Activated CD4-positive, alpha-beta memory T cell treated with anti-CD3 and anti-CD28 coated beads for 36 hours (primary cell): ENCODE measurements at regions not wholly inside any gene's neighbourhood (a gene's known extent, or its start where the extent isn't known, plus 50 kb on each side); places are given as distances from the start of the nearest gene placed in this dataset.
"Not testable (repeated sequence)": the region's sequence is repeated elsewhere in the genome, so short reads cannot be mapped to it uniquely, and the experiment has no call there.

ENCODE experiments used
- CTCF ChIA-PET: fragments of 350-600 bp; sonication (Branson Sonifier 250); formaldehyde crosslinking; loops from one replicate; lab custom pipeline; 2021; ENCODE audit warnings: antibody characterized with exemption, inconsistent platforms; lab: Charles Lee
- POLR2A ChIA-PET: fragments of 350-600 bp; sonication (Branson Sonifier 250); formaldehyde crosslinking; loops from one replicate; lab custom pipeline; 2021; ENCODE audit warnings: antibody characterized with exemption; lab: Charles Lee
- DNase-seq: peaks from one replicate; pipeline ENCODE4 v3.0.0-alpha.2; 2020
- H3K27ac Mint-ChIP-seq: one replicate; pipeline ENCODE4 v1.8.0; 2021; ENCODE audit warnings: mixed read lengths
- H3K27me3 Mint-ChIP-seq: one replicate; pipeline ENCODE4 v1.8.0; 2021; ENCODE audit warnings: mixed read lengths
- H3K36me3 Mint-ChIP-seq: one replicate; pipeline ENCODE4 v1.8.0; 2021; ENCODE audit warnings: mixed read lengths
- H3K4me1 Mint-ChIP-seq: one replicate; pipeline ENCODE4 v1.8.0; 2021; ENCODE audit warnings: low read depth, mixed read lengths
- H3K4me3 Mint-ChIP-seq: one replicate; pipeline ENCODE4 v1.8.0; 2021; ENCODE audit warnings: mild to moderate bottlenecking, mixed read lengths
- H3K9me3 Mint-ChIP-seq: one replicate; pipeline ENCODE4 v1.8.0; 2021; ENCODE audit warnings: mixed read lengths
- intact Hi-C: fragments of 100-400 bp; cut with micrococcal nuclease; formaldehyde crosslinking; loops from one replicate; pipeline ENCODE4 v1.15.1; 2023

GRCh38 chr10:46645110-46645509, 66.2 kb downstream of the SYT15 start:
- H3K4me3 Mint-ChIP-seq, DNase-seq, H3K27me3 Mint-ChIP-seq, H3K36me3 Mint-ChIP-seq, H3K27ac Mint-ChIP-seq, CTCF ChIA-PET, H3K4me1 Mint-ChIP-seq, intact Hi-C loops, H3K9me3 Mint-ChIP-seq, POLR2A ChIA-PET: not testable (repeated sequence)

- intact Hi-C loops, H3K27me3 Mint-ChIP-seq, DNase-seq, H3K36me3 Mint-ChIP-seq, H3K9me3 Mint-ChIP-seq, H3K4me1 Mint-ChIP-seq, H3K27ac Mint-ChIP-seq, POLR2A ChIA-PET, CTCF ChIA-PET, H3K4me3 Mint-ChIP-seq: not testable (repeated sequence)
Measured at GRCh38 chr10:46646132-46646531, 67.2 kb downstream of the SYT15 start.

GRCh38 chr10:46650967-46651366, 72.0 kb downstream of the SYT15 start:
- H3K27me3 Mint-ChIP-seq, H3K36me3 Mint-ChIP-seq, H3K9me3 Mint-ChIP-seq, intact Hi-C loops, H3K4me3 Mint-ChIP-seq, POLR2A ChIA-PET, H3K4me1 Mint-ChIP-seq, CTCF ChIA-PET, DNase-seq, H3K27ac Mint-ChIP-seq: not testable (repeated sequence)

- H3K4me1 Mint-ChIP-seq, intact Hi-C loops, H3K4me3 Mint-ChIP-seq, DNase-seq, CTCF ChIA-PET, H3K27me3 Mint-ChIP-seq, H3K27ac Mint-ChIP-seq, H3K9me3 Mint-ChIP-seq, H3K36me3 Mint-ChIP-seq, POLR2A ChIA-PET: not testable (repeated sequence)
Measured at GRCh38 chr10:46657437-46657836, 78.5 kb downstream of the SYT15 start.

- H3K4me1 Mint-ChIP-seq, H3K9me3 Mint-ChIP-seq, H3K36me3 Mint-ChIP-seq, intact Hi-C loops, DNase-seq, POLR2A ChIA-PET, H3K27me3 Mint-ChIP-seq, H3K27ac Mint-ChIP-seq, CTCF ChIA-PET, H3K4me3 Mint-ChIP-seq: not testable (repeated sequence)
Measured at GRCh38 chr10:46660027-46660834, 81.3 kb downstream of the SYT15 start.

GRCh38 chr10:46660835-46661164, 81.9 kb downstream of the SYT15 start:
- H3K27ac Mint-ChIP-seq, H3K36me3 Mint-ChIP-seq, POLR2A ChIA-PET, intact Hi-C loops, H3K9me3 Mint-ChIP-seq, CTCF ChIA-PET, DNase-seq, H3K4me1 Mint-ChIP-seq, H3K4me3 Mint-ChIP-seq, H3K27me3 Mint-ChIP-seq: not testable (repeated sequence)

- H3K4me3 Mint-ChIP-seq, H3K9me3 Mint-ChIP-seq, POLR2A ChIA-PET, DNase-seq, H3K36me3 Mint-ChIP-seq, intact Hi-C loops, H3K27me3 Mint-ChIP-seq, H3K4me1 Mint-ChIP-seq, H3K27ac Mint-ChIP-seq, CTCF ChIA-PET: not testable (repeated sequence)
Measured at GRCh38 chr10:46665536-46665935, 86.6 kb downstream of the SYT15 start.

GRCh38 chr10:46668357-46668997, 89.5 kb downstream of the SYT15 start:
- DNase-seq, CTCF ChIA-PET, H3K27me3 Mint-ChIP-seq, POLR2A ChIA-PET, H3K4me1 Mint-ChIP-seq, H3K4me3 Mint-ChIP-seq, H3K9me3 Mint-ChIP-seq, intact Hi-C loops, H3K36me3 Mint-ChIP-seq, H3K27ac Mint-ChIP-seq: not testable (repeated sequence)

GRCh38 chr10:46677836-46678435, 99.0 kb downstream of the SYT15 start:
- H3K9me3 Mint-ChIP-seq, POLR2A ChIA-PET, H3K27me3 Mint-ChIP-seq, intact Hi-C loops, H3K36me3 Mint-ChIP-seq, H3K4me1 Mint-ChIP-seq, DNase-seq, H3K27ac Mint-ChIP-seq, H3K4me3 Mint-ChIP-seq, CTCF ChIA-PET: not testable (repeated sequence)

- CTCF ChIA-PET, H3K27me3 Mint-ChIP-seq, H3K36me3 Mint-ChIP-seq, DNase-seq, H3K4me3 Mint-ChIP-seq, H3K27ac Mint-ChIP-seq, intact Hi-C loops, POLR2A ChIA-PET, H3K9me3 Mint-ChIP-seq, H3K4me1 Mint-ChIP-seq: not testable (repeated sequence)
Measured at GRCh38 chr10:46691397-46691796, 112.5 kb downstream of the SYT15 start.

- H3K27me3 Mint-ChIP-seq, intact Hi-C loops, DNase-seq, H3K4me1 Mint-ChIP-seq, H3K36me3 Mint-ChIP-seq, H3K9me3 Mint-ChIP-seq, H3K4me3 Mint-ChIP-seq, CTCF ChIA-PET, H3K27ac Mint-ChIP-seq, POLR2A ChIA-PET: not testable (repeated sequence)
Measured at GRCh38 chr10:46693218-46693617, 114.3 kb downstream of the SYT15 start.

- H3K4me3 Mint-ChIP-seq, intact Hi-C loops, H3K4me1 Mint-ChIP-seq, H3K9me3 Mint-ChIP-seq, H3K36me3 Mint-ChIP-seq, DNase-seq, H3K27ac Mint-ChIP-seq, CTCF ChIA-PET, H3K27me3 Mint-ChIP-seq, POLR2A ChIA-PET: not testable (repeated sequence)
Measured at GRCh38 chr10:46717264-46717663, 138.3 kb downstream of the SYT15 start.

GRCh38 chr10:46718014-46718413, 139.1 kb downstream of the SYT15 start:
- POLR2A ChIA-PET, DNase-seq, H3K9me3 Mint-ChIP-seq, H3K36me3 Mint-ChIP-seq, intact Hi-C loops, H3K4me3 Mint-ChIP-seq, H3K27ac Mint-ChIP-seq, H3K4me1 Mint-ChIP-seq, CTCF ChIA-PET: not testable (repeated sequence)
- H3K27me3 Mint-ChIP-seq: peaks cover 10% of the 10 kb centered on the region
